Liver (tissue), 8 donors: ENCODE measurements at regions not wholly inside any gene's neighbourhood (a gene's known extent, or its start where the extent isn't known, plus 50 kb on each side); places are given as distances from the start of the nearest gene placed in this dataset.

ENCODE experiments used
- DNase-seq: peaks from one replicate; pipeline ENCODE4 v3.0.0-alpha.2; 2017; ENCODE audit warnings: low spot score
- H3K27ac ChIP-seq, 2 donors: one replicate each; pipeline ENCODE4 v1.7.0; 2013; ENCODE audit warnings: inconsistent platforms in 2 of 2, low read length in 2 of 2, control low read depth in 1 of 2, low read depth in 1 of 2, mild to moderate bottlenecking in 1 of 2
- H3K27me3 ChIP-seq, 4 donors: one replicate each; pipeline versions ENCODE4 v1.6.1 to v1.7.0; 2013; ENCODE audit warnings: low read length in 3 of 4, inconsistent platforms in 1 of 4, mild to moderate bottlenecking in 1 of 4, moderate library complexity in 1 of 4; ENCODE audit not compliant: control insufficient read depth in 4 of 4, insufficient read depth in 4 of 4
- H3K36me3 ChIP-seq, 4 donors: one replicate each; pipeline versions ENCODE4 v1.6.1 to v1.7.0; 2013; ENCODE audit warnings: low read length in 3 of 4, mild to moderate bottlenecking in 3 of 4, low read depth in 1 of 4, moderate library complexity in 1 of 4; ENCODE audit not compliant: control insufficient read depth in 4 of 4, insufficient read depth in 3 of 4
- H3K4me1 ChIP-seq, 4 donors: one replicate each; pipeline versions ENCODE4 v1.6.1 to v1.7.0; 2013; ENCODE audit warnings: low read length in 3 of 4, mild to moderate bottlenecking in 3 of 4, moderate library complexity in 1 of 4; ENCODE audit not compliant: control insufficient read depth in 4 of 4, insufficient read depth in 4 of 4
- H3K4me3 ChIP-seq, 3 donors: one replicate each; pipeline versions ENCODE4 v1.6.1 to v1.7.0; 2013; ENCODE audit warnings: low read length in 3 of 3, control low read depth in 1 of 3, low read depth in 1 of 3, mild to moderate bottlenecking in 1 of 3
- H3K9ac ChIP-seq, 2 donors: one replicate each; pipeline ENCODE4 v1.7.0; 2013; ENCODE audit warnings: low read length in 2 of 2, mild to moderate bottlenecking in 2 of 2, moderate library complexity in 2 of 2, control low read depth in 1 of 2, low read depth in 1 of 2
- H3K9me3 ChIP-seq, 4 donors: one replicate each; pipeline versions ENCODE4 v1.6.1 to v1.7.0; 2013; ENCODE audit warnings: low read length in 3 of 4; ENCODE audit not compliant: control insufficient read depth in 4 of 4
- EGR1 ChIP-seq, 2 donors: IDR thresholded peaks; 2 replicates each; pipeline ENCODE4 v1.6.1; 2016 to 2018; ENCODE audit warnings: antibody characterized with exemption in 2 of 2, low read depth in 2 of 2
- FOXA1 ChIP-seq: IDR thresholded peaks from 2 replicates; pipeline ENCODE4 v1.6.1; 2016; ENCODE audit warnings: antibody characterized with exemption
- FOXA2 ChIP-seq: IDR thresholded peaks from 2 replicates; pipeline ENCODE4 v1.6.1; 2016; ENCODE audit warnings: antibody characterized with exemption
- GABPA ChIP-seq, 2 donors: IDR thresholded peaks in 1 of 2; conservative IDR thresholded peaks in 1 of 2; 2 replicates each; pipeline ENCODE4 v1.6.1; 2016; ENCODE audit warnings: antibody characterized with exemption in 2 of 2, mild to moderate bottlenecking in 1 of 2, moderate library complexity in 1 of 2
- HNF4A ChIP-seq, 2 donors: conservative IDR thresholded peaks; 2 replicates each; pipeline ENCODE4 v1.6.1; 2016; ENCODE audit warnings: antibody characterized with exemption in 2 of 2, mild to moderate bottlenecking in 2 of 2
- HNF4G ChIP-seq: IDR thresholded peaks from 2 replicates; pipeline ENCODE4 v1.6.1; 2016; ENCODE audit warnings: antibody characterized with exemption
- JUND ChIP-seq, 2 donors: IDR thresholded peaks; 2 replicates each; pipeline ENCODE4 v1.6.1; 2016; ENCODE audit warnings: antibody characterized with exemption in 2 of 2
- NR2F2 ChIP-seq: IDR thresholded peaks from 2 replicates; pipeline ENCODE4 v1.6.1; 2016; ENCODE audit warnings: antibody characterized with exemption
- RAD21 ChIP-seq, 2 donors: IDR thresholded peaks; 2 replicates each; pipeline ENCODE4 v1.6.1; 2016; ENCODE audit warnings: antibody characterized with exemption in 2 of 2, mild to moderate bottlenecking in 2 of 2
- RXRA ChIP-seq, 2 donors: IDR thresholded peaks; 2 replicates each; pipeline ENCODE4 v1.6.1; 2017 to 2018; ENCODE audit warnings: antibody characterized with exemption in 2 of 2, mild to moderate bottlenecking in 1 of 2
- SP1 ChIP-seq: IDR thresholded peaks from 2 replicates; pipeline ENCODE4 v1.6.1; 2018; ENCODE audit warnings: antibody characterized with exemption, mild to moderate bottlenecking
- TAF1 ChIP-seq: conservative IDR thresholded peaks from 2 replicates; pipeline ENCODE4 v1.6.1; 2016; ENCODE audit warnings: antibody characterized with exemption, mild to moderate bottlenecking
- YY1 ChIP-seq: IDR thresholded peaks from 2 replicates; pipeline ENCODE4 v1.6.1; 2016; ENCODE audit warnings: antibody characterized with exemption, mild to moderate bottlenecking
- ZBTB33 ChIP-seq: IDR thresholded peaks from 2 replicates; pipeline ENCODE4 v1.6.1; 2016; ENCODE audit warnings: antibody characterized with exemption
- WGBS: extraction: QIAGEN DNeasy Blood & Tissue Kit; methylation state at CpG from one replicate; pipeline ENCODE4 v1.1.7; 2013; 5-methylcytosine and 5-hydroxymethylcytosine counted together
- TF ChIP-seq, protein P1 (sequence below): IDR thresholded peaks from 2 replicates; pipeline ENCODE4 v1.6.1; 2016; ENCODE audit warnings: antibody characterized with exemption, mild to moderate bottlenecking
- TF ChIP-seq, protein P2 (sequence below): IDR thresholded peaks from 2 replicates; pipeline ENCODE4 v1.6.1; 2016; ENCODE audit warnings: antibody characterized with exemption
- TF ChIP-seq, protein P3 (sequence below): fragments of 150-350 bp; IDR thresholded peaks from 2 replicates; pipeline ENCODE4 v1.5.1; 2017; ENCODE audit warnings: improper control_type of control experiment, low read depth, low read length; ENCODE audit not compliant: missing input control
- TF ChIP-seq, protein P4 (sequence below): IDR thresholded peaks from 2 replicates; pipeline ENCODE4 v1.6.1; 2016; ENCODE audit warnings: antibody characterized with exemption
- donor health status: healthy.
- donor health status: healthy.
- donor health status: healthy.
- donor health status: healthy.
- donor health status: healthy.

GRCh38 chr13:42384265-42384664 is 112.3 kb downstream of the AKAP11 start:
- no peaks in the 10 kb centered on the region for H3K4me1 ChIP-seq
- H3K27me3 ChIP-seq = no peaks in the 10 kb centered on the region
- H3K9me3 ChIP-seq = peaks cover 0 to 3% (median 0%) of the 10 kb centered on the region in 4 donors
- WGBS = 87% methylated on average over 3 of the region's 3 CpGs
- H3K4me3 ChIP-seq = no peak overlapping the region
- DNase-seq = no peak
- H3K36me3 ChIP-seq = no peaks in the 10 kb centered on the region
- TF ChIP-seq NR2F2 = no peak
- TF ChIP-seq FOXA1 = no peak
- TF ChIP-seq, protein P1, sequence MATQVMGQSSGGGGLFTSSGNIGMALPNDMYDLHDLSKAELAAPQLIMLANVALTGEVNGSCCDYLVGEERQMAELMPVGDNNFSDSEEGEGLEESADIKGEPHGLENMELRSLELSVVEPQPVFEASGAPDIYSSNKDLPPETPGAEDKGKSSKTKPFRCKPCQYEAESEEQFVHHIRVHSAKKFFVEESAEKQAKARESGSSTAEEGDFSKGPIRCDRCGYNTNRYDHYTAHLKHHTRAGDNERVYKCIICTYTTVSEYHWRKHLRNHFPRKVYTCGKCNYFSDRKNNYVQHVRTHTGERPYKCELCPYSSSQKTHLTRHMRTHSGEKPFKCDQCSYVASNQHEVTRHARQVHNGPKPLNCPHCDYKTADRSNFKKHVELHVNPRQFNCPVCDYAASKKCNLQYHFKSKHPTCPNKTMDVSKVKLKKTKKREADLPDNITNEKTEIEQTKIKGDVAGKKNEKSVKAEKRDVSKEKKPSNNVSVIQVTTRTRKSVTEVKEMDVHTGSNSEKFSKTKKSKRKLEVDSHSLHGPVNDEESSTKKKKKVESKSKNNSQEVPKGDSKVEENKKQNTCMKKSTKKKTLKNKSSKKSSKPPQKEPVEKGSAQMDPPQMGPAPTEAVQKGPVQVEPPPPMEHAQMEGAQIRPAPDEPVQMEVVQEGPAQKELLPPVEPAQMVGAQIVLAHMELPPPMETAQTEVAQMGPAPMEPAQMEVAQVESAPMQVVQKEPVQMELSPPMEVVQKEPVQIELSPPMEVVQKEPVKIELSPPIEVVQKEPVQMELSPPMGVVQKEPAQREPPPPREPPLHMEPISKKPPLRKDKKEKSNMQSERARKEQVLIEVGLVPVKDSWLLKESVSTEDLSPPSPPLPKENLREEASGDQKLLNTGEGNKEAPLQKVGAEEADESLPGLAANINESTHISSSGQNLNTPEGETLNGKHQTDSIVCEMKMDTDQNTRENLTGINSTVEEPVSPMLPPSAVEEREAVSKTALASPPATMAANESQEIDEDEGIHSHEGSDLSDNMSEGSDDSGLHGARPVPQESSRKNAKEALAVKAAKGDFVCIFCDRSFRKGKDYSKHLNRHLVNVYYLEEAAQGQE = no peak
- no peak for TF ChIP-seq TAF1
- TF ChIP-seq, protein P2, sequence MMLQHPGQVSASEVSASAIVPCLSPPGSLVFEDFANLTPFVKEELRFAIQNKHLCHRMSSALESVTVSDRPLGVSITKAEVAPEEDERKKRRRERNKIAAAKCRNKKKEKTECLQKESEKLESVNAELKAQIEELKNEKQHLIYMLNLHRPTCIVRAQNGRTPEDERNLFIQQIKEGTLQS = no peak
- no peak for TF ChIP-seq YY1
- no peak for TF ChIP-seq RXRA (IDR thresholded peaks at IDR 0.05)
- TF ChIP-seq HNF4A (conservative IDR thresholded peaks at IDR 0.05) = no peak
- TF ChIP-seq RAD21 (IDR thresholded peaks at IDR 0.05) = no peak
- TF ChIP-seq, protein P3, sequence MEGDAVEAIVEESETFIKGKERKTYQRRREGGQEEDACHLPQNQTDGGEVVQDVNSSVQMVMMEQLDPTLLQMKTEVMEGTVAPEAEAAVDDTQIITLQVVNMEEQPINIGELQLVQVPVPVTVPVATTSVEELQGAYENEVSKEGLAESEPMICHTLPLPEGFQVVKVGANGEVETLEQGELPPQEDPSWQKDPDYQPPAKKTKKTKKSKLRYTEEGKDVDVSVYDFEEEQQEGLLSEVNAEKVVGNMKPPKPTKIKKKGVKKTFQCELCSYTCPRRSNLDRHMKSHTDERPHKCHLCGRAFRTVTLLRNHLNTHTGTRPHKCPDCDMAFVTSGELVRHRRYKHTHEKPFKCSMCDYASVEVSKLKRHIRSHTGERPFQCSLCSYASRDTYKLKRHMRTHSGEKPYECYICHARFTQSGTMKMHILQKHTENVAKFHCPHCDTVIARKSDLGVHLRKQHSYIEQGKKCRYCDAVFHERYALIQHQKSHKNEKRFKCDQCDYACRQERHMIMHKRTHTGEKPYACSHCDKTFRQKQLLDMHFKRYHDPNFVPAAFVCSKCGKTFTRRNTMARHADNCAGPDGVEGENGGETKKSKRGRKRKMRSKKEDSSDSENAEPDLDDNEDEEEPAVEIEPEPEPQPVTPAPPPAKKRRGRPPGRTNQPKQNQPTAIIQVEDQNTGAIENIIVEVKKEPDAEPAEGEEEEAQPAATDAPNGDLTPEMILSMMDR = no peak
- no peak for TF ChIP-seq SP1
- TF ChIP-seq HNF4G = no peak
- TF ChIP-seq EGR1 (IDR thresholded peaks at IDR 0.05; ENCODE audit: low read depth in 2 of 2) = no peak
- TF ChIP-seq JUND (IDR thresholded peaks at IDR 0.05) = no peak
- TF ChIP-seq ZBTB33 = no peak
- TF ChIP-seq FOXA2 = no peak
- TF ChIP-seq GABPA (IDR thresholded peaks at IDR 0.05 in 1 of 2, conservative IDR thresholded peaks at IDR 0.05 in 1 of 2) = no peak
- TF ChIP-seq, protein P4, sequence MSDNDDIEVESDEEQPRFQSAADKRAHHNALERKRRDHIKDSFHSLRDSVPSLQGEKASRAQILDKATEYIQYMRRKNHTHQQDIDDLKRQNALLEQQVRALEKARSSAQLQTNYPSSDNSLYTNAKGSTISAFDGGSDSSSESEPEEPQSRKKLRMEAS = no peak
- H3K27ac ChIP-seq = no peak overlapping the region
- no peak overlapping the region for H3K9ac ChIP-seq

DNA sequence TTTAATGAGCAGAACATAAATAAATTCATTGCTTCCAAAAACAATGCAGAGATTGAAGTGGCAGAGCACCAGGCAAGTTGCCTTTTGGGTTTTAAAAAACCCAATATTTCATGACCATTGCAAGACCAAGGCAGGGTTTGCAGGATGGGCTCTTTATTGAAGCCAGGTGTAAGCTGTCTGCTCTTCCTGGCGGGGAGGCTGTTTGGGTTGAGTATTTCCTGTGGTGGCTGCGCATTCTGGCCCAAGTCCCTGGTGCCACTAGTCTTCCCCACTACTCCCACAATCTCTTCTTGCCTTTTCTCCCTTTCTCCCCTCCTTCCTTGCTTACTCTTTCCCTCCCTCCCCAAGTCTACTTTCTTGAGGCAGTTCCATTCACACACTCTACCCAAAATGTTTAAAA is 116.4 kb downstream of the AKAP11 start:
- no peaks in the 10 kb centered on the region for H3K36me3 ChIP-seq
- no peaks in the 10 kb centered on the region for H3K27me3 ChIP-seq
- no peak overlapping the region for H3K4me3 ChIP-seq
- H3K4me1 ChIP-seq = no peaks in the 10 kb centered on the region
- no peak for DNase-seq
- no peak overlapping the region for H3K9ac ChIP-seq
- TF ChIP-seq SP1 (no peak), RAD21 (IDR thresholded peaks at IDR 0.05) (no peak), EGR1 (IDR thresholded peaks at IDR 0.05; ENCODE audit: low read depth in 2 of 2) (no peak), FOXA1 (no peak), YY1 (no peak), TAF1 (no peak)
- TF ChIP-seq, protein P4 = no peak
- TF ChIP-seq, protein P3 = no peak
- no peaks in the 10 kb centered on the region for H3K9me3 ChIP-seq
- H3K27ac ChIP-seq = no peak overlapping the region
- WGBS = 92% methylated on average over 2 of the region's 2 CpGs
